Astrocyte (in vitro differentiated cells and primary cell): ENCODE measurements at regions not wholly inside any gene's neighbourhood (a gene's known extent, or its start where the extent isn't known, plus 50 kb on each side); places are given as distances from the start of the nearest gene placed in this dataset.

ENCODE experiments used
- CTCF ChIP-seq: IDR thresholded peaks from 2 replicates; pipeline ENCODE4 v1.5.1; 2011; ENCODE audit warnings: low read depth, mild to moderate bottlenecking, inconsistent platforms, low read length, moderate library complexity; ENCODE audit not compliant: insufficient read depth
- EZH2 ChIP-seq: IDR thresholded peaks from 2 replicates; pipeline ENCODE4 v1.6.1; 2012; ENCODE audit warnings: mild to moderate bottlenecking, low read length, inconsistent platforms; ENCODE audit not compliant: insufficient read depth

- TF ChIP-seq CTCF (no peak), EZH2 (no peak)
Observed at GRCh38 chr2:236866542-236867340, 218.9 kb upstream of the COPS8 start.
